ENCODE measurements at regions not wholly inside any gene's neighbourhood (a gene's known extent, or its start where the extent isn't known, plus 50 kb on each side); places are given as distances from the start of the nearest gene placed in this dataset.

GRCh38 chr1:59225594-59226316 is 71.1 kb upstream of the FGGY start:
- no peak for FAIRE-seq

- FAIRE-seq: no peak
Observed at GRCh38 chr1:59229138-59229537, 67.8 kb upstream of the FGGY start.

- no peak for FAIRE-seq
Observed at GRCh38 chr1:59230622-59231021, 66.3 kb upstream of the FGGY start.

GRCh38 chr1:59232216-59232615 is 64.7 kb upstream of the FGGY start:
- FAIRE-seq: no peak

DNA sequence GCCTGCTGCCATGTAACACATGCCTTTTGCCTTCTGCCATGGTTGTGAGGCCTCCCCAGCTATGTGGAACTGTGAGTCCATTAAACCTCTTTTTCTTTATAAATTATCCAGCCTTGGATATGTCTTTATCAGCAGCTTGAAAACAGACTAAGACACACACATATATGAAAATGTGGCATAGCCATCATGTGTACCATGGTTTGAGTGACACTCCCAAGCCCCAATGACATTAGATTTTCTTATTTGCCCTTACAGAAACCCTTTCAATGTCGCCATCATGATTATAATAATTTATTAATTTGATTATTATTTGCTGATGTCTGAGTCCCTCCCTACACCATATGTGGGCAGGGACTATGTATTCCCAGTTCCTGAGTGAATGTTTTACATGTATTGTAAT is 63.5 kb upstream of the FGGY start:
- FAIRE-seq: no peak

DNA sequence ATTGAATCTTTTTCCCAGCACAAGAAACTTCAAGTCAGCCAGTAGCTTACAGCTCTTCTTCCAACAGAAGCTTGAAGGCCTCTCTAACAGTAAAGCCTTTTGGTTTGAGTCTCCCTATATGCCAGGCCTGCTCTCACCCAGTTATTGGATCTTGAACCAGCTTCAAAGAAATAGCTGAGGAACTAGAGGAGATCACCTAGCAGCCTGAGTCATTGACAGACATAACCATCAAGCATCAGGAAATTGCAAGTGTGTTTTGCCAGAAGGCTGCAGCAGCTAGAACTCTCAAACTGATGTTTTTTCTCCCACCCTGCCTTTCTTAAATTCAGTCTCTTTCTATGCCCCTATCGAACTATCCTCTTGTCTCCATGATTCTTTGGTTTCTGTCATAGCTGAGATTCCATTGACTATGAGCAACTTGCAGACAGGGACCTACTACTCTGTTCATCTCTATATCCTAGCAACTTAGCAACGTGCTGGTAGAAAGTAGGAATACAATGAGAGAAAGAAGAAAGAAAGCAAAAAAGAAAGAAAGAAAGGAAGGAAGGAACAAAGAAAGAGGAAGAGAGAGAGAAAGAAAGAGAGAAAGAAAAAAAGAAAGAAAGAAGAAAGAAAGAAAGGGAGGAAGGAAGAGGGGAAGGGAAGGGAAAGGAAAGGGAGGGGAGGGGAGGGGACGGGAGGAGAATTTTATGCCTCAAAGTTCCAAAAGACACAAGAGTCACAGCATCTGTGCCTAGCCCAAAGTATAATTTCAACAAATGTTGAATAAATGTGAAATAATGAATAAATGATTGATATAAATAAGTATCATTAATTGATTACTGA is 60.0 kb upstream of the FGGY start:
- FAIRE-seq: no peak

- FAIRE-seq: no peak
Observed at GRCh38 chr1:59237900-59238299, 59.0 kb upstream of the FGGY start.

- no peak for FAIRE-seq
Observed at GRCh38 chr1:59238333-59238934, 58.5 kb upstream of the FGGY start.

DNA sequence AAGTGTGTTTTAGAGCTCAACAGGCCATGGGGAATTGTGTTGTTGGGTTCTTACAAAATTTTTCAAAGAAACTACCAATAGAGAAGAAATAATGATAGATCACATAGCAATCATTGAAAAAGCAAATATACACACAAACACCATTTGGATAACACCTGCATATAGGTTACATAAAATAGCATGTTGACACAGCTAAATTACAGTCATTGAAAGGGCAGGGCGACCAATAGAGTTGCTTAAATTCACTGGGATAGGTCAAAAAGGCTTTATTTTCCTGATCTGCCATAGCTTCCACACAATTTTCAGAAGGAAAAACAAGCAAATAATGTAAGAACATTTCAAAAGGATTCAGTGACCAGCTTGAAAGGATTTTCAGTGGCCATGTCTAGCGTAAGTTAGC is 57.9 kb upstream of the FGGY start:
- no peak for FAIRE-seq

DNA sequence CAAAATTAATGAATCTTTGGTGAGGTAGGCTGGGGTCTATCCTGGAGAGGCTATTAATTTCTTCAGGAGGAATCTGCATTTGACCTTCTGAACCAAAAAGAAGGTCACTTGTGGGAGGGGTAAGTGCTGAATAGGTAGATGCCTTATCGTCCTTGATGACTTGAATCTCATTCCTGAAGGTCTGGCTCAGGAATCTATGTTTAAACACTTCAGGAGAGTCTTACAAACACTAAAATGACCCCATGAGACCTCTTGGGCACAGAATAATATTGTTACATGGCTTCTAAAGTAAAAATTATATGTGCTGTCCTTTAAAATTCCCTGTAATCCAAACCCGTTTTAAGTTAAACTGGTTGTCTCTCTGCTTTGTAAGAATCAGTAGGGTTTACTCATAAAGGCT is 55.0 kb upstream of the FGGY start:
- no peak for FAIRE-seq

DNA sequence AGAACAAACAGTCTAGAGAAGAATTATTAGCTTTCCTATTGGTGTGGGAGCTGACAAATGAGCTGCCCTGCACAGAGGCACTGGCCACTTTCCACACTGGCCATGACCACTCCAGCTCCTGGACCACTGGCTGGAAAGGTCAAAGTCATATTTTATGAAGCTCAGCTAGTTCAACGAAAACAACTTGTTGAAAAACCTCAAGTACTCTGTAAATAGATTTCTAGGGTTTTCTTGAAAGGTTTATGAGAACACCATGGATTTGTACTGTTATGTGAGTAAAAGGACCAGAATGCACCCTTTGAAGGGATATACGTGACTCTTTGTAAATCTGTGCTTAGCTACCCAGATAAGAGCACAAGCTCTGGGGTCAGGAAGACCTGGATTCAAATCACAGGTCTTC is 54.5 kb upstream of the FGGY start:
- peak; percentile 54 for FAIRE-seq

- FAIRE-seq: no peak
Observed at GRCh38 chr1:59243550-59243949, 53.3 kb upstream of the FGGY start.

GRCh38 chr1:59243978-59244377 is 52.9 kb upstream of the FGGY start:
- FAIRE-seq: no peak

DNA sequence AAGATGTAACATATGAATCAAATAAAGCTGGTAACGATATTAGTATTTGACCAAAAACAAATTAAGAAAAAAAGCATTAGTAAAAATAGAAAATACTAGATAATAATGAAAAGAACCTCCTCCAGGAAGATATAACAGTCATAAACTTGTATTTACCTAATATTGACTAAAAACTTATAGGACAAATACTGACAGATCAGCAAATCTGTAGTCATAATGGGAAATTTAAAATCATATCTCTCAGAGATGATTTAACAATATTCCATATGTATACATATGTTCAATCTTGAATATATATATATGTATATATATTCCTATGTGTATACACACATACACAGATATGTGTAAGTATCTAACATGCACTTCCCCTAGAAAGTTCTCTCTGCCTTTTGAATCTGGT is 52.0 kb upstream of the FGGY start:
- FAIRE-seq: no peak

Data from endometrium (tissue), 2 donors.